Stimulated activated CD8-positive, alpha-beta memory T cell treated with anti-CD3 and anti-CD28 coated beads, Interleukin-4, amount 100 ng/mL, for 4 hours (primary cell): ENCODE measurements at regions not wholly inside any gene's neighbourhood (a gene's known extent, or its start where the extent isn't known, plus 50 kb on each side); places are given as distances from the start of the nearest gene placed in this dataset.

Source experiments
- DNase-seq, 2 donors: peaks; one replicate each; pipeline ENCODE4 v3.0.0-alpha.2; 2020; ENCODE audit warnings: low read depth in 2 of 2, low spot score in 1 of 2

- no peak for DNase-seq
These were observed 277.2 kb upstream of the ADRA1B start for GRCh38 chr5:159638954-159639559.

- no peak for DNase-seq
These were observed 276.7 kb upstream of the ADRA1B start for GRCh38 chr5:159639590-159639989.

GRCh38 chr5:159640446-159640845, 275.8 kb upstream of the ADRA1B start:
- no peak for DNase-seq

GRCh38 chr5:159640921-159641320, 275.4 kb upstream of the ADRA1B start:
- DNase-seq: no peak

GRCh38 chr5:159641371-159642039, 274.8 kb upstream of the ADRA1B start:
- DNase-seq: no peak

- DNase-seq: no peak
These were observed 273.9 kb upstream of the ADRA1B start for GRCh38 chr5:159642379-159642778.

- DNase-seq: no peak
These were observed 272.2 kb upstream of the ADRA1B start for GRCh38 chr5:159644053-159644452.

GRCh38 chr5:159645179-159645846, 271.0 kb upstream of the ADRA1B start:
- DNase-seq: no peak

- no peak for DNase-seq
These were observed 265.5 kb upstream of the ADRA1B start for GRCh38 chr5:159650803-159651202.

- DNase-seq: no peak
These were observed 260.4 kb upstream of the ADRA1B start for GRCh38 chr5:159655757-159656409.

GRCh38 chr5:159657298-159657697, 259.0 kb upstream of the ADRA1B start:
- no peak for DNase-seq

GRCh38 chr5:159657771-159658170, 258.5 kb upstream of the ADRA1B start:
- no peak for DNase-seq

GRCh38 chr5:159658266-159658925, 257.9 kb upstream of the ADRA1B start:
- no peak for DNase-seq

GRCh38 chr5:159660401-159660800, 255.9 kb upstream of the ADRA1B start:
- no peak for DNase-seq

- DNase-seq: no peak
These were observed 252.3 kb upstream of the ADRA1B start for GRCh38 chr5:159663986-159664385.

GRCh38 chr5:159667286-159667685, 249.0 kb upstream of the ADRA1B start:
- DNase-seq: no peak

GRCh38 chr5:159668556-159668955, 247.7 kb upstream of the ADRA1B start:
- DNase-seq: no peak

- no peak for DNase-seq
These were observed 246.7 kb upstream of the ADRA1B start for GRCh38 chr5:159669559-159669958.

- DNase-seq: no peak
These were observed 244.4 kb upstream of the ADRA1B start for GRCh38 chr5:159671886-159672285.

GRCh38 chr5:159673538-159673937, 242.7 kb upstream of the ADRA1B start:
- DNase-seq: no peak

GRCh38 chr5:159678657-159679392, 237.5 kb upstream of the ADRA1B start:
- DNase-seq: no peak
